ENCODE measurements at regions not wholly inside any gene's neighbourhood (a gene's known extent, or its start where the extent isn't known, plus 50 kb on each side); places are given as distances from the start of the nearest gene placed in this dataset.

DNA sequence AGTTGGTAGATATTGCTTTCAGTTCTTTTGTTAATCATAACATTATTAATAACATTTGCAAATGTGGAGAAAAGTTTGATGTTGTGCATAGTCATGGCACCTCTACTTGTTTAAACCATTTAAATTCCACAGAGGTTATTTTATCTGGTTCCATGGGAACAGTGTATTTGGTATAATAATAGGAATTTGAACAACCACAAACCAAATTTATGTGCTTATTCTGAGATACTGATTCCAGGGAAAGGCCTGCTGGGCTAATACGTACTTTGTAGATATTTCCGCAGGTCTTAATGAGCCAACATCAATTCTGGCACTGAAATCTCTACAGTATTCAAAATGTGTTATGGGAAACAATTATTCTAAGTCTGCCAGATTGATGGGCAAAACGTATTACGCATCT, 319.0 kb downstream of the DKK2 start:
- Histone ChIP-seq H3K9me3 (ENCODE audit: control extremely low read depth in 1 of 3, control insufficient read depth in 2 of 3, insufficient read depth in 1 of 3, low read length in 2 of 3) (peaks cover 0 to 6% (median 0%) of the 10 kb centered on the region in 3 donors), H3K4me2 (replicated peaks; ENCODE audit: low read depth, low read length, poor library complexity, severe bottlenecking) (no peak overlapping the region), H3K79me2 (ENCODE audit: control insufficient read depth, insufficient read depth, low read length) (no peaks in the 10 kb centered on the region), H3K4me3 (ENCODE audit: control extremely low read depth in 1 of 5, extremely low read depth in 1 of 5, insufficient read depth in 1 of 5, low read depth in 2 of 5, low read length in 4 of 5) (no peak overlapping the region), H3K4me1 (ENCODE audit: control insufficient read depth in 2 of 2, insufficient read depth in 2 of 2, low read length in 2 of 2) (no peaks in the 10 kb centered on the region), H3K27me3 (replicated peaks in 1 of 4; ENCODE audit: control extremely low read depth in 1 of 4, control insufficient read depth in 3 of 4, insufficient read depth in 4 of 4, low read length in 3 of 4) (no peaks in the 10 kb centered on the region), H3K36me3 (replicated peaks in 1 of 2; ENCODE audit: control extremely low read depth in 1 of 2, control insufficient read depth in 1 of 2, extremely low read depth in 1 of 2, insufficient read depth in 2 of 2, low read length in 1 of 2) (no peaks in the 10 kb centered on the region), H4K20me1 (ENCODE audit: control insufficient read depth, insufficient read depth, low read length, poor library complexity, severe bottlenecking) (no peaks in the 10 kb centered on the region), H3K9ac (ENCODE audit: low read length) (no peak overlapping the region), H3K27ac (ENCODE audit: low read length in 2 of 2) (no peak overlapping the region), H2AFZ (ENCODE audit: insufficient read depth, low read depth, low read length, poor library complexity, severe bottlenecking) (no peak overlapping the region)
- Mint-ChIP-seq H3K9me3 (ENCODE audit: insufficient read depth) (no peaks in the 10 kb centered on the region), H3K4me1 (no peaks in the 10 kb centered on the region), H3K4me3 (no peak overlapping the region), H3K27ac (no peak overlapping the region), H3K27me3 (no peaks in the 10 kb centered on the region)
- intact Hi-C loops (cut with micrococcal nuclease) = no loop called here
- ATAC-seq (ENCODE audit: low read depth) = no peak
- TF ChIP-seq, protein P1, sequence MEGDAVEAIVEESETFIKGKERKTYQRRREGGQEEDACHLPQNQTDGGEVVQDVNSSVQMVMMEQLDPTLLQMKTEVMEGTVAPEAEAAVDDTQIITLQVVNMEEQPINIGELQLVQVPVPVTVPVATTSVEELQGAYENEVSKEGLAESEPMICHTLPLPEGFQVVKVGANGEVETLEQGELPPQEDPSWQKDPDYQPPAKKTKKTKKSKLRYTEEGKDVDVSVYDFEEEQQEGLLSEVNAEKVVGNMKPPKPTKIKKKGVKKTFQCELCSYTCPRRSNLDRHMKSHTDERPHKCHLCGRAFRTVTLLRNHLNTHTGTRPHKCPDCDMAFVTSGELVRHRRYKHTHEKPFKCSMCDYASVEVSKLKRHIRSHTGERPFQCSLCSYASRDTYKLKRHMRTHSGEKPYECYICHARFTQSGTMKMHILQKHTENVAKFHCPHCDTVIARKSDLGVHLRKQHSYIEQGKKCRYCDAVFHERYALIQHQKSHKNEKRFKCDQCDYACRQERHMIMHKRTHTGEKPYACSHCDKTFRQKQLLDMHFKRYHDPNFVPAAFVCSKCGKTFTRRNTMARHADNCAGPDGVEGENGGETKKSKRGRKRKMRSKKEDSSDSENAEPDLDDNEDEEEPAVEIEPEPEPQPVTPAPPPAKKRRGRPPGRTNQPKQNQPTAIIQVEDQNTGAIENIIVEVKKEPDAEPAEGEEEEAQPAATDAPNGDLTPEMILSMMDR (IDR thresholded peaks at IDR 0.05) = no peak
- no peak for TF ChIP-seq EZH2 (IDR thresholded peaks at IDR 0.05; ENCODE audit: borderline replicate concordance, insufficient read depth, low read depth, low read length, poor library complexity, severe bottlenecking)
- DNase-seq = no peak
- ChIA-PET POLR2A (no interaction called here), CTCF (interaction anchor here (0.6 kb wide), 1 partner anchor 1759 kb away, joined by 3 read pairs; no protein-coding TSS in a partner anchor)
- WGBS (ENCODE audit: insufficient coverage) = no CpG with 5 or more reads among the region's 4 CpGs

DNA sequence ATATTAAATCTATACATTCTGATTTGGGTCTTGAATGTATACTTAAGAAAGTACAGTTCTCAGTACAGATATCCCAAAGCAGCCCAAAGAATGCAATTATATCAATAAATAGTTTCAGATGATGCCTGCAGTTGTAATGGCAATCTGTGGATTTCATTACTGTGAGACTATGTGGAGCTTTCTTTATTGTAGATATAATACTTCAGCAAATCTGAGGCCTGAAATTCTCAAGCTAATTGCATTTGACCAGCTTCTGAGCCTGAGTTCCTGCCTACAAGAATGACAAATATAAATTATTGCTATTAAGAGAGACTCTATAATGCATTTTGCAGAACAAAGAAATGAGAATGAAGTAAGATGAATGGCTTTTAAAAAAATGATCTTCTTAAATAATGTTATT, 320.3 kb downstream of the DKK2 start:
- peaks cover 0 to 6% (median 0%) of the 10 kb centered on the region in 3 donors for H3K9me3 ChIP-seq (ENCODE audit: control extremely low read depth in 1 of 3, control insufficient read depth in 2 of 3, insufficient read depth in 1 of 3, low read length in 2 of 3)
- no peak overlapping the region for H3K4me2 ChIP-seq (replicated peaks; ENCODE audit: low read depth, low read length, poor library complexity, severe bottlenecking)
- ChIA-PET POLR2A (no interaction called here), CTCF (no interaction called here)
- Mint-ChIP-seq H3K27me3 (no peaks in the 10 kb centered on the region), H3K4me3 (no peak overlapping the region), H3K9me3 (ENCODE audit: insufficient read depth) (no peaks in the 10 kb centered on the region), H3K27ac (no peak overlapping the region), H3K4me1 (no peaks in the 10 kb centered on the region)
- H3K4me1 ChIP-seq (ENCODE audit: control insufficient read depth in 2 of 2, insufficient read depth in 2 of 2, low read length in 2 of 2) = no peaks in the 10 kb centered on the region
- no peaks in the 10 kb centered on the region for H3K79me2 ChIP-seq (ENCODE audit: control insufficient read depth, insufficient read depth, low read length)
- DNase-seq (no peak), ATAC-seq (ENCODE audit: low read depth) (no peak)
- H4K20me1 ChIP-seq (ENCODE audit: control insufficient read depth, insufficient read depth, low read length, poor library complexity, severe bottlenecking) = no peaks in the 10 kb centered on the region
- no peak overlapping the region for H3K9ac ChIP-seq (ENCODE audit: low read length)
- TF ChIP-seq, protein P1 (IDR thresholded peaks at IDR 0.05) = no peak
- no peak for TF ChIP-seq EZH2 (IDR thresholded peaks at IDR 0.05; ENCODE audit: borderline replicate concordance, insufficient read depth, low read depth, low read length, poor library complexity, severe bottlenecking)
- intact Hi-C loops (cut with micrococcal nuclease) = no loop called here
- H3K27ac ChIP-seq (ENCODE audit: low read length in 2 of 2) = no peak overlapping the region
- no peak overlapping the region for H3K4me3 ChIP-seq (ENCODE audit: control extremely low read depth in 1 of 5, extremely low read depth in 1 of 5, insufficient read depth in 1 of 5, low read depth in 2 of 5, low read length in 4 of 5)
- no peaks in the 10 kb centered on the region for H3K27me3 ChIP-seq (replicated peaks in 1 of 4; ENCODE audit: control extremely low read depth in 1 of 4, control insufficient read depth in 3 of 4, insufficient read depth in 4 of 4, low read length in 3 of 4)
- H3K36me3 ChIP-seq (replicated peaks in 1 of 2; ENCODE audit: control extremely low read depth in 1 of 2, control insufficient read depth in 1 of 2, extremely low read depth in 1 of 2, insufficient read depth in 2 of 2, low read length in 1 of 2) = no peaks in the 10 kb centered on the region
- no peak overlapping the region for H2AFZ ChIP-seq (ENCODE audit: insufficient read depth, low read depth, low read length, poor library complexity, severe bottlenecking)

All from B cell (primary cell).